SK-N-SH treated with all-trans-retinoic acid at 6 μM for 48 hours (cell line): ENCODE measurements at regions not wholly inside any gene's neighbourhood (a gene's known extent, or its start where the extent isn't known, plus 50 kb on each side); places are given as distances from the start of the nearest gene placed in this dataset.

ENCODE experiments used
- ATAC-seq: fragments of 200-7000 bp; cut with Tn5 transposase; 3 replicates; pipeline ENCODE4 v1.9.1; 2020; ENCODE audit warnings: mild to moderate bottlenecking, moderate library complexity
- ARNTL ChIP-seq: fragments of 450-650 bp; formaldehyde crosslinking; IDR thresholded peaks from 2 replicates; pipeline ENCODE4 v1.5.0; 2020; ENCODE audit warnings: low read depth, mild to moderate bottlenecking, moderate library complexity, borderline replicate concordance
- BACH2 ChIP-seq: fragments of 250-450 bp; sonication (Bioruptor Pico); IDR thresholded peaks from 2 replicates; pipeline ENCODE4 v1.9.0; 2021; ENCODE audit warnings: mild to moderate bottlenecking, borderline replicate concordance
- CSDC2 ChIP-seq: fragments of 250-450 bp; sonication (Bioruptor Pico); IDR thresholded peaks from 2 replicates; pipeline ENCODE4 v1.5.0; 2020; ENCODE audit warnings: mild to moderate bottlenecking, moderate library complexity
- ESRRG ChIP-seq: fragments of 250-450 bp; sonication (Bioruptor Pico); IDR thresholded peaks from 2 replicates; pipeline ENCODE4 v1.6.1; 2021; ENCODE audit warnings: mild to moderate bottlenecking
- ISL1 ChIP-seq: fragments of 250-450 bp; sonication (Bioruptor Pico); IDR thresholded peaks from 2 replicates; pipeline ENCODE4 v2.1.2; 2022; ENCODE audit warnings: mild to moderate bottlenecking, moderate library complexity
- OSR1 ChIP-seq: fragments of 250-450 bp; sonication (Bioruptor Pico); IDR thresholded peaks from 2 replicates; pipeline ENCODE4 v1.8.0; 2022; ENCODE audit warnings: moderate library complexity, mild to moderate bottlenecking, inconsistent platforms
- PATZ1 ChIP-seq: fragments of 250-450 bp; sonication (Bioruptor Pico); IDR thresholded peaks from 2 replicates; pipeline ENCODE4 v1.8.0; 2020; ENCODE audit warnings: mild to moderate bottlenecking, moderate library complexity, borderline replicate concordance
- POU6F1 ChIP-seq: fragments of 250-450 bp; sonication (Bioruptor Pico); IDR thresholded peaks from 2 replicates; pipeline ENCODE4 v1.8.0; 2021; ENCODE audit warnings: low read depth, mild to moderate bottlenecking, moderate library complexity, borderline replicate concordance
- PPARA ChIP-seq: fragments of 250-450 bp; sonication (Bioruptor Pico); IDR thresholded peaks from 2 replicates; pipeline ENCODE4 v1.5.0; 2020; ENCODE audit warnings: mild to moderate bottlenecking, borderline replicate concordance
- RARB ChIP-seq: fragments of 250-450 bp; sonication (Bioruptor Pico); IDR thresholded peaks from 2 replicates; pipeline ENCODE4 v1.8.0; 2021; ENCODE audit warnings: mild to moderate bottlenecking, moderate library complexity
- SNAI2 ChIP-seq: fragments of 250-450 bp; sonication (Bioruptor Pico); IDR thresholded peaks from 2 replicates; pipeline ENCODE4 v1.5.0; 2020; ENCODE audit warnings: mild to moderate bottlenecking, moderate library complexity
- TCF4 ChIP-seq: fragments of 250-450 bp; sonication (Bioruptor Pico); IDR thresholded peaks from 2 replicates; pipeline ENCODE4 v1.8.0; 2021; ENCODE audit warnings: mild to moderate bottlenecking, moderate library complexity, borderline replicate concordance
- TOX ChIP-seq: fragments of 250-450 bp; sonication (Bioruptor Pico); IDR thresholded peaks from 2 replicates; pipeline ENCODE4 v1.8.0; 2021; ENCODE audit warnings: mild to moderate bottlenecking, moderate library complexity, borderline replicate concordance
- ZC3H10 ChIP-seq: fragments of 250-450 bp; sonication (Bioruptor Pico); IDR thresholded peaks from 2 replicates; pipeline ENCODE4 v1.5.1; 2021; ENCODE audit warnings: mild to moderate bottlenecking, moderate library complexity
- ZFP3 ChIP-seq: fragments of 250-450 bp; sonication (Bioruptor Pico); IDR thresholded peaks from 2 replicates; pipeline ENCODE4 v1.5.0; 2020; ENCODE audit warnings: mild to moderate bottlenecking, moderate library complexity
- ZFP30 ChIP-seq: fragments of 450-650 bp; formaldehyde crosslinking; IDR thresholded peaks from 2 replicates; pipeline ENCODE4 v1.5.0; 2022; ENCODE audit warnings: mild to moderate bottlenecking, moderate library complexity
- ZNF70 ChIP-seq: fragments of 450-650 bp; formaldehyde crosslinking; IDR thresholded peaks from 2 replicates; pipeline ENCODE4 v1.5.0; 2020; ENCODE audit warnings: mild to moderate bottlenecking, moderate library complexity
- ZNF8 ChIP-seq: fragments of 450-650 bp; formaldehyde crosslinking; IDR thresholded peaks from 2 replicates; pipeline ENCODE4 v1.5.0; 2020; ENCODE audit warnings: mild to moderate bottlenecking, moderate library complexity
- TF ChIP-seq, protein P1 (sequence below): fragments of 250-450 bp; sonication (Bioruptor Pico); IDR thresholded peaks from 2 replicates; pipeline ENCODE4 v1.5.0; 2020; ENCODE audit warnings: mild to moderate bottlenecking, moderate library complexity
- TF ChIP-seq, protein P2 (sequence below): fragments of 250-450 bp; sonication (Bioruptor Pico); IDR thresholded peaks from 2 replicates; pipeline ENCODE4 v1.5.1; 2020; ENCODE audit warnings: low read depth, mild to moderate bottlenecking, moderate library complexity
- TF ChIP-seq, protein P3 (sequence below): fragments of 250-450 bp; sonication (Bioruptor Pico); IDR thresholded peaks from 2 replicates; pipeline ENCODE4 v1.5.1; 2021; ENCODE audit warnings: mild to moderate bottlenecking, moderate library complexity

GRCh38 chr14:97061198-97061597, 264.0 kb downstream of the VRK1 start (continued):
- TF ChIP-seq, protein P1, sequence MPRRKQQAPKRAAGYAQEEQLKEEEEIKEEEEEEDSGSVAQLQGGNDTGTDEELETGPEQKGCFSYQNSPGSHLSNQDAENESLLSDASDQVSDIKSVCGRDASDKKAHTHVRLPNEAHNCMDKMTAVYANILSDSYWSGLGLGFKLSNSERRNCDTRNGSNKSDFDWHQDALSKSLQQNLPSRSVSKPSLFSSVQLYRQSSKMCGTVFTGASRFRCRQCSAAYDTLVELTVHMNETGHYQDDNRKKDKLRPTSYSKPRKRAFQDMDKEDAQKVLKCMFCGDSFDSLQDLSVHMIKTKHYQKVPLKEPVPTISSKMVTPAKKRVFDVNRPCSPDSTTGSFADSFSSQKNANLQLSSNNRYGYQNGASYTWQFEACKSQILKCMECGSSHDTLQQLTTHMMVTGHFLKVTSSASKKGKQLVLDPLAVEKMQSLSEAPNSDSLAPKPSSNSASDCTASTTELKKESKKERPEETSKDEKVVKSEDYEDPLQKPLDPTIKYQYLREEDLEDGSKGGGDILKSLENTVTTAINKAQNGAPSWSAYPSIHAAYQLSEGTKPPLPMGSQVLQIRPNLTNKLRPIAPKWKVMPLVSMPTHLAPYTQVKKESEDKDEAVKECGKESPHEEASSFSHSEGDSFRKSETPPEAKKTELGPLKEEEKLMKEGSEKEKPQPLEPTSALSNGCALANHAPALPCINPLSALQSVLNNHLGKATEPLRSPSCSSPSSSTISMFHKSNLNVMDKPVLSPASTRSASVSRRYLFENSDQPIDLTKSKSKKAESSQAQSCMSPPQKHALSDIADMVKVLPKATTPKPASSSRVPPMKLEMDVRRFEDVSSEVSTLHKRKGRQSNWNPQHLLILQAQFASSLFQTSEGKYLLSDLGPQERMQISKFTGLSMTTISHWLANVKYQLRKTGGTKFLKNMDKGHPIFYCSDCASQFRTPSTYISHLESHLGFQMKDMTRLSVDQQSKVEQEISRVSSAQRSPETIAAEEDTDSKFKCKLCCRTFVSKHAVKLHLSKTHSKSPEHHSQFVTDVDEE (CRISPR knock-in tag) = no peak
- no peak for TF ChIP-seq RARB (CRISPR knock-in tag)
- no peak for TF ChIP-seq ZNF8
- no peak for TF ChIP-seq CSDC2

- ATAC-seq = no peak
- TF ChIP-seq RARB (CRISPR knock-in tag) (no peak), OSR1 (CRISPR knock-in tag) (no peak), ISL1 (no peak), ZFP3 (CRISPR knock-in tag) (no peak), ZNF70 (CRISPR knock-in tag) (no peak), ZC3H10 (CRISPR knock-in tag) (no peak), CSDC2 (no peak), ARNTL (CRISPR knock-in tag) (no peak), ZFP30 (CRISPR knock-in tag) (no peak), PPARA (CRISPR knock-in tag) (no peak), POU6F1 (no peak), TOX (CRISPR knock-in tag) (no peak), ZNF8 (no peak), BACH2 (CRISPR knock-in tag) (no peak), TCF4 (CRISPR knock-in tag) (no peak), ESRRG (CRISPR knock-in tag) (no peak)
- TF ChIP-seq, protein P2, sequence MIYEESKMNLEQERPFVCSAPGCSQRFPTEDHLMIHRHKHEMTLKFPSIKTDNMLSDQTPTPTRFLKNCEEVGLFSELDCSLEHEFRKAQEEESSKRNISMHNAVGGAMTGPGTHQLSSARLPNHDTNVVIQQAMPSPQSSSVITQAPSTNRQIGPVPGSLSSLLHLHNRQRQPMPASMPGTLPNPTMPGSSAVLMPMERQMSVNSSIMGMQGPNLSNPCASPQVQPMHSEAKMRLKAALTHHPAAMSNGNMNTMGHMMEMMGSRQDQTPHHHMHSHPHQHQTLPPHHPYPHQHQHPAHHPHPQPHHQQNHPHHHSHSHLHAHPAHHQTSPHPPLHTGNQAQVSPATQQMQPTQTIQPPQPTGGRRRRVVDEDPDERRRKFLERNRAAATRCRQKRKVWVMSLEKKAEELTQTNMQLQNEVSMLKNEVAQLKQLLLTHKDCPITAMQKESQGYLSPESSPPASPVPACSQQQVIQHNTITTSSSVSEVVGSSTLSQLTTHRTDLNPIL (CRISPR knock-in tag) = no peak
- TF ChIP-seq, protein P3, sequence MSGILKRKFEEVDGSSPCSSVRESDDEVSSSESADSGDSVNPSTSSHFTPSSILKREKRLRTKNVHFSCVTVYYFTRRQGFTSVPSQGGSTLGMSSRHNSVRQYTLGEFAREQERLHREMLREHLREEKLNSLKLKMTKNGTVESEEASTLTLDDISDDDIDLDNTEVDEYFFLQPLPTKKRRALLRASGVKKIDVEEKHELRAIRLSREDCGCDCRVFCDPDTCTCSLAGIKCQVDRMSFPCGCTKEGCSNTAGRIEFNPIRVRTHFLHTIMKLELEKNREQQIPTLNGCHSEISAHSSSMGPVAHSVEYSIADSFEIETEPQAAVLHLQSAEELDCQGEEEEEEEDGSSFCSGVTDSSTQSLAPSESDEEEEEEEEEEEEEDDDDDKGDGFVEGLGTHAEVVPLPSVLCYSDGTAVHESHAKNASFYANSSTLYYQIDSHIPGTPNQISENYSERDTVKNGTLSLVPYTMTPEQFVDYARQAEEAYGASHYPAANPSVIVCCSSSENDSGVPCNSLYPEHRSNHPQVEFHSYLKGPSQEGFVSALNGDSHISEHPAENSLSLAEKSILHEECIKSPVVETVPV (CRISPR knock-in tag) = no peak
- TF ChIP-seq, protein P1 (CRISPR knock-in tag) = no peak
- TF ChIP-seq, all 23 proteins: peak for 0
Measured at GRCh38 chr14:97061714-97062113, 264.5 kb downstream of the VRK1 start.

GRCh38 chr14:97065305-97066067, 268.3 kb downstream of the VRK1 start:
- no peak for ATAC-seq
- no peak for TF ChIP-seq PATZ1 (CRISPR knock-in tag)
- TF ChIP-seq, protein P3 (CRISPR knock-in tag) = no peak
- no peak for TF ChIP-seq POU6F1
- TF ChIP-seq RARB (CRISPR knock-in tag) = no peak
- no peak for TF ChIP-seq ZFP30 (CRISPR knock-in tag)
- no peak for TF ChIP-seq SNAI2 (CRISPR knock-in tag)
- TF ChIP-seq ZC3H10 (CRISPR knock-in tag) = no peak
- TF ChIP-seq ARNTL (CRISPR knock-in tag) = no peak
- no peak for TF ChIP-seq PPARA (CRISPR knock-in tag)
- TF ChIP-seq CSDC2 = no peak
